B cell (primary cell): ENCODE measurements at regions not wholly inside any gene's neighbourhood (a gene's known extent, or its start where the extent isn't known, plus 50 kb on each side); places are given as distances from the start of the nearest gene placed in this dataset.
"Not testable (repeated sequence)": the region's sequence is repeated elsewhere in the genome, so short reads cannot be mapped to it uniquely, and the experiment has no call there.

Experiments used
- CTCF ChIP-seq: fragments of 200-600 bp; IDR thresholded peaks from one replicate; pipeline ENCODE4 v1.8.0; 2022; ENCODE audit warnings: antibody characterized with exemption, mild to moderate bottlenecking
- EZH2 ChIP-seq: IDR thresholded peaks from 2 replicates; pipeline ENCODE4 v1.6.1; 2012; ENCODE audit warnings: borderline replicate concordance, low read depth, mild to moderate bottlenecking, moderate library complexity, low read length; ENCODE audit not compliant: insufficient read depth, poor library complexity, severe bottlenecking

DNA sequence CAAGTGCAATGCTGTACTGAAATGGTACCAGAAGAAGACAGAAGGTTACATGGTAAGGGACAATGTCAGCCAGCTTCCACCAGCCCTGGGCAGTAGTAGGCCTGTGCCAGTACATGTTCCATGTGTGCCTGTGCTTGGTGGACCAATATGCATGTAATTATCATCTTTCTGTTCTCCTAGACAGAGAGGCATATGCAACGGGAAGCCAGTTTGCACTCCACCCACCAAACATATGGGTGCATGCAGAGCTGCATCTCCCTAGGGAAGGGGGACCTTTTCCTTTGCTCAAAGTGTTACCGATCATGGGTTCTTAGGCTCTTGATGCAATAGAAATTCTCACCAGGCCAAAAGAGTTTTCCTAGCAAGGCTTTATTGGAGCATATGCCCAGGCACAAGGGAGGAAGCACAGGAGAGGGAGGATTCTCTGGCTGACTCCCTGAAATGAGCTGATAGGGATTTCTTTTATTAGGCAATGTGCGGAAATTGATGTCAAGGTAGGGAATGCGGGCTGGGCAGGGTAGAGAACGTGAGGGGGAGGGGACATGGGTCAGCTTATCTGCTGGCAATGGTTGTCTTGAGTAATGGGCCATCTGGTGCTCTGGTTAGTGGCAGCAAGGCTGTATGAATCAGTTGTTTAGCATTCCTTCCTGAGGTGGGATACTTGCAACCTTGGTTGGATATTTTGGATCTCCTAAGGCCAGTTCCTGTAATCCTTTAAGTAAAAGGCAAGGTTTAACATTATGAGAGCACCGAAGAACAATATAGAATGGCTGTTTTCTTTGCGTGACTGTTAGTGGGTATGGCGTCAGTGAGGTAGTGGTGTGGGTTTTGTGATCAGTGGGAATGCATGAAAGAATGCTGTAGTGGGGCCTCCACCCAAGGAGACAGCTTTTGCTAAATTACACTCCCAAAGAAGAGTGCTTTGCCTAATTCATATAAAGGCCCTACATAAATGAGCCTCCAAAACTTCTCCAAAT, 102.5 kb downstream of the CDRT15L2 start:
- not testable (repeated sequence) for TF ChIP-seq CTCF, EZH2
